OCI-LY7 (cell line): ENCODE measurements at regions not wholly inside any gene's neighbourhood (a gene's known extent, or its start where the extent isn't known, plus 50 kb on each side); places are given as distances from the start of the nearest gene placed in this dataset.

Source experiments
- BruUV-seq: library from RNA; stranded (reverse); fragments of 400-500 nt; replicated peaks from 2 replicates; lab custom pipeline; 2021; lab: Mats Ljungman, UMichigan
- CTCF ChIA-PET: fragments of 300-600 bp; sonication (Branson Sonifier 250); formaldehyde crosslinking; loops from one replicate; lab custom pipeline; 2022; ENCODE audit warnings: antibody characterized with exemption; ENCODE audit not compliant: unreplicated experiment; lab: Charles Lee
- POLR2A ChIA-PET: fragments of 300-600 bp; sonication (Branson Sonifier 250); formaldehyde crosslinking; loops from one replicate; lab custom pipeline; 2022; ENCODE audit warnings: antibody characterized with exemption; lab: Charles Lee
- DNase-seq: peaks from one replicate; pipeline ENCODE4 v3.0.0-alpha.2; 2015; ENCODE audit warnings: low spot score
- H2AFZ ChIP-seq: fragments of 200-600 bp; sonication (generic), shearing (Covaris generic); 2 replicates; pipeline ENCODE4 v1.6.1; 2014; ENCODE audit warnings: mild to moderate bottlenecking, antibody characterized with exemption, low read length, moderate library complexity
- H3K27ac ChIP-seq: fragments of 200-600 bp; sonication (generic); 2 replicates; pipeline ENCODE4 v1.5.1; 2014; ENCODE audit warnings: mixed run types, low read depth, mild to moderate bottlenecking, moderate library complexity, low read length, inconsistent platforms; ENCODE audit not compliant: poor library complexity, severe bottlenecking
- H3K36me3 ChIP-seq: fragments of 200-600 bp; sonication (generic); 2 replicates; pipeline ENCODE4 v1.6.1; 2014; ENCODE audit warnings: mild to moderate bottlenecking, antibody characterized with exemption, low read length, moderate library complexity, mixed read lengths; ENCODE audit not compliant: insufficient read depth
- H3K4me1 ChIP-seq: fragments of 200-600 bp; sonication (generic); 2 replicates; pipeline ENCODE4 v1.5.1; 2014; ENCODE audit warnings: mild to moderate bottlenecking, low read length; ENCODE audit not compliant: insufficient read depth, poor library complexity, severe bottlenecking
- H3K4me2 ChIP-seq: fragments of 200-600 bp; sonication (generic); 2 replicates; pipeline ENCODE4 v1.6.1; 2014; ENCODE audit warnings: mild to moderate bottlenecking, low read length
- H3K4me3 ChIP-seq: fragments of 200-600 bp; sonication (generic); 2 replicates; pipeline ENCODE4 v1.5.1; 2014; ENCODE audit warnings: mild to moderate bottlenecking, low read depth, low read length; ENCODE audit not compliant: poor library complexity, severe bottlenecking
- H3K79me2 ChIP-seq: fragments of 200-600 bp; sonication (generic); 2 replicates; pipeline ENCODE4 v1.6.1; 2016; ENCODE audit warnings: low read depth, mild to moderate bottlenecking, low read length, moderate library complexity, mixed read lengths; ENCODE audit not compliant: insufficient read depth
- H3K9me2 ChIP-seq: fragments of 200-600 bp; sonication (generic); 2 replicates; pipeline ENCODE4 v1.6.1; 2016; ENCODE audit warnings: mild to moderate bottlenecking, low read length, mixed read lengths; ENCODE audit not compliant: insufficient read depth
- H3K9me3 ChIP-seq: fragments of 200-600 bp; sonication (generic); 2 replicates; pipeline ENCODE4 v1.6.1; 2014; ENCODE audit warnings: mild to moderate bottlenecking, mixed run types, low read length, mixed read lengths
- H4K20me1 ChIP-seq: fragments of 200-600 bp; sonication (generic); 2 replicates; pipeline ENCODE4 v1.6.1; 2014; ENCODE audit warnings: mild to moderate bottlenecking, antibody characterized with exemption, low read length, moderate library complexity, mixed read lengths; ENCODE audit not compliant: insufficient read depth
- CTCF ChIP-seq: fragments of 200-600 bp; sonication (generic); conservative IDR thresholded peaks from 2 replicates; pipeline ENCODE4 v1.5.1; 2014; ENCODE audit warnings: mild to moderate bottlenecking, antibody characterized with exemption, low read length, moderate library complexity, mixed read lengths
- EZH2phosphoT487 ChIP-seq: fragments of 200-600 bp; sonication (generic); IDR thresholded peaks from 2 replicates; pipeline ENCODE4 v1.6.1; 2018; ENCODE audit warnings: low read depth, borderline replicate concordance, mild to moderate bottlenecking, mixed run types, antibody characterized with exemption, low read length, moderate library complexity, mixed read lengths
- intact Hi-C: fragments of 100-400 bp; cut with micrococcal nuclease; formaldehyde crosslinking; loops from one replicate; pipeline ENCODE4 v1.10.0; 2022; ENCODE audit not compliant: unreplicated experiment

- ChIA-PET CTCF (no interaction called here), POLR2A (interaction anchor here (0.9 kb wide), 1 partner anchor 23 kb away, joined by 3 read pairs; no protein-coding TSS in a partner anchor)
- Histone ChIP-seq H3K4me3 (no peak overlapping the region), H3K4me1 (no peaks in the 10 kb centered on the region), H3K9me3 (no peaks in the 10 kb centered on the region), H3K9me2 (no peaks in the 10 kb centered on the region), H3K4me2 (no peak overlapping the region), H4K20me1 (no peaks in the 10 kb centered on the region), H3K79me2 (no peaks in the 10 kb centered on the region), H2AFZ (no peak overlapping the region), H3K27ac (no peak overlapping the region), H3K36me3 (no peaks in the 10 kb centered on the region)
- BruUV-seq = no TSS peak
- intact Hi-C loops = no loop called here
- TF ChIP-seq CTCF = no peak
- no peak for DNase-seq
Observed at GRCh38 chr7:37508118-37508517, 59.5 kb upstream of the ELMO1 start.

- no peaks in the 10 kb centered on the region for H3K36me3 ChIP-seq
- no peak overlapping the region for H3K27ac ChIP-seq
- no peak overlapping the region for H3K4me2 ChIP-seq
- TF ChIP-seq CTCF (peak; percentile 87), EZH2phosphoT487 (no peak)
- no peak overlapping the region for H3K4me3 ChIP-seq
- no peaks in the 10 kb centered on the region for H3K9me3 ChIP-seq
- DNase-seq = peak; percentile 6
- no peaks in the 10 kb centered on the region for H3K4me1 ChIP-seq
- CTCF ChIA-PET = no interaction called here
- no peaks in the 10 kb centered on the region for H4K20me1 ChIP-seq
- intact Hi-C loops = no loop called here
- no peak overlapping the region for H2AFZ ChIP-seq
- H3K9me2 ChIP-seq = no peaks in the 10 kb centered on the region
- POLR2A ChIA-PET = interaction anchor here (0.6 kb wide), 1 partner anchor 275 kb away, joined by 4 read pairs; no protein-coding TSS in a partner anchor
- no TSS peak for BruUV-seq
- no peaks in the 10 kb centered on the region for H3K79me2 ChIP-seq
Observed at GRCh38 chr7:37510043-37510634, 61.5 kb upstream of the ELMO1 start.

GRCh38 chr7:37511915-37512314 is 63.3 kb upstream of the ELMO1 start:
- no peak overlapping the region for H3K27ac ChIP-seq
- H3K4me1 ChIP-seq = no peaks in the 10 kb centered on the region
- no peak for DNase-seq
- ChIA-PET POLR2A (interaction anchor here (0.6 kb wide), 1 partner anchor 1335 kb away, joined by 4 read pairs; no protein-coding TSS in a partner anchor), CTCF (no interaction called here)
- TF ChIP-seq EZH2phosphoT487 (no peak), CTCF (no peak)
- no peaks in the 10 kb centered on the region for H3K9me3 ChIP-seq
- BruUV-seq = no TSS peak
- H3K4me3 ChIP-seq = no peak overlapping the region
- H3K9me2 ChIP-seq = no peaks in the 10 kb centered on the region
- H3K4me2 ChIP-seq = no peak overlapping the region
- no peaks in the 10 kb centered on the region for H3K36me3 ChIP-seq
- H3K79me2 ChIP-seq = no peaks in the 10 kb centered on the region
- intact Hi-C loops = no loop called here
- no peaks in the 10 kb centered on the region for H4K20me1 ChIP-seq
- H2AFZ ChIP-seq = no peak overlapping the region
